ENCODE measurements at regions not wholly inside any gene's neighbourhood (a gene's known extent, or its start where the extent isn't known, plus 50 kb on each side); places are given as distances from the start of the nearest gene placed in this dataset.

DNA sequence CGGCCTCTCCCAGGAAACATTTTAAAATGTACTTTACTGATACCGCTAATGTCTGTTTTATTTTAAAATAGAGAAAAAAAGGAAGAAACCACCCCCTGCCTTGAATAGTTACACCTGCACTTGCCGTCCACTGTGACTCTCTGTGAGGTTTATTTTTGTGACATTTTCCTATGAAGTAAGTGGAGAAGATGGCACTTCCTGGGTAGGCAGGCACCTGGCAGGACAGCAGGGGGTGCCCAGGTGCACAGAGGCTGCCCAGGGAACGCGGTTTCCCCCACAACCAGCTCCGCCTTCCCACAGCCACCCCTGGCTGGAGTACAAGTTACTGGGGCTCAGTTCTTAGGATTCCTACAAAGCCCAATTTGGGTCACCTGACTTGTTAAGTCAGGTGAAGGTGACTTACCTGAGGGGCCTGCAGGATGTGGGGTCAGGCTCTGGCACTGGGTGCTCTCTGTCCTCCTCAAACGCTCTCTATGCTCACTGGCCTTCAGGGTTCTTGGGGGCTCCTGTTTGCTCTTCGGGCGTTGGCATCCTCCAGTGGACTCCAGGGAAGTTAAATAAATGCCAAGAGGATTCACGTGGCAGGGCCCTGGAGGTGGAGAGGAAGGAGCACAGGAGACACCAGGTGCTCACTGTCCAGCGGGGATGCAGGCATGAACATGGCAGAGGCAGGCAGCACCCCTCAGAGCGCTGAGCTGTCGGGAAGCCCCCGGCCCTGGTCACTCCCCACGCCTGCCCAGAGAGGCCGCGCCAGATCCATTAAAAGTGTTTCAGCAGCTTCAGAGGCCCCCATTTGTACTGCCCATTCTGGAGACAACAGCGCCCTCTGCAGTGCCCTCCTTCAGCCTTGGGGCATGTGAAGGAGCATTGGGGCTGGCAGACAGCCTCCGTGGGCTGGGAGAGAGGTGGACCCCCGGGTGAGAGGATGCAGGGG is 1021.2 kb downstream of the TBC1D22A start:
- no peak for DNase-seq

DNA sequence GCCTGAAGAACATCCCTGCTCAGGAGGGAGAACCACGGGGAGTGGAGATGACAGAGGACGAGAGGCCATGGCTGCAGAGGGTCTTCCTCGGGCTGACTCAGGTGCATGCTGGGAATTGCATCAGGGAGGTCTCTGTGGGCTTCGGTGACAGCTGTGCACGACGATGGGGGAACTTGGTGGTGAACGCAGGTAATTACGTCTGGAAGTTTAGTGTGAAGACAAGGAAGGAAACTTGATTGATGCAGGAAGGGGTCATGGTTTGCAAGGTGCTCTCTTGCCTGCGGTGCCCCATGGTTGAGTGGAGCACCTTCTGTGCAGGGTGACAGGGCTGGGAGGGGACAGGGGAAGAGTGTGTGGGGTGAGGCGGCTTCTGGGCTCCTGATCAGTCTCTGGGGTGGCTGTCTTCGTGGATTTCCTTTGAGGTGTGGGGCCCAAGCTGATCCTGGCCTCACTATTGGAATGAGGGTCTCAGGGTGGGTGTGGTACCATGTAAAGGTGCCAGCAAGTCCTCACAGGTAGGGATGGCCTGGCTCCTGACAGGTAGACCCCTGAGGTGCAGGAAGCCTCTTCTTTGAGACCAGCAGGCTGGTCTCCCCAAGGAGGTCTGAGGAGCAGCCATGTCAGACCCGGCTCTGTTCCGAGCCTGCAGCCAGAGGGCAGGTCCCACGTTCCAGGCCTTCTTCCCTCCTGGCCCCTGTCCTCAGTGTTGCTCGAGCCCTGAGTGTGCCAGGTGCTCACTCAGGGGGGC is 1020.1 kb downstream of the TBC1D22A start:
- no peak for DNase-seq

DNA sequence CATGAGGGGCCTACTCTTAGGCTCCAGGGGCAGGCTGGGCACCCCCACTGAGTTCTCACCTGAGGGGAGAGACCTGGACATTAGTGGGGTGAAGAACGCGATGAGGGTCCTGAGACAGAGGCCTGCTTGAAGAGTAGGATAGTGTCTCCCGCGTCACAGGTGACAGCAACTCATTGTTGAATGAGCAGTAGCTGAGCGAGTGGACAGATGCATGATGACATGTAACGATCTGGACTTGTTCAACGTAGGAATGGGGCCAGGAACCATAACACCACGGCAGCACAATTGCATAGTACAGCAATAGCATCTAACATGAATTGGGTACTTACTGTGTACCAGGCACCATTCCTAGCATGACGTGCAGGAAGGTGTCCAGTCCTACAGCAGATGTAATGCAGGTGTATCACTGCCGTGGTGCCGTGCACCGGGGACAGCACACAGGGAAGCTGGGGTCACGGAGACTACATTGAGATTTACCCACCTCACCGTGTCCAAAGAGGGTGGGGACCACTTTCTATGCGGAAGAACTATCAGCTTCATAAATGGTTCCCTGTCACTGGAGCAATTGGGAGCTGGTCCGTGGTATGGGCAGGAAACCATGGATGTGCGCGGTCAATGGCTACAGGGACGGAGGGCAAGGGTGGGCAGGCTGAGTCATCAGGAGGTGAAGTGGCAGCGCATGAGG is 1019.1 kb downstream of the TBC1D22A start:
- DNase-seq = no peak

DNA sequence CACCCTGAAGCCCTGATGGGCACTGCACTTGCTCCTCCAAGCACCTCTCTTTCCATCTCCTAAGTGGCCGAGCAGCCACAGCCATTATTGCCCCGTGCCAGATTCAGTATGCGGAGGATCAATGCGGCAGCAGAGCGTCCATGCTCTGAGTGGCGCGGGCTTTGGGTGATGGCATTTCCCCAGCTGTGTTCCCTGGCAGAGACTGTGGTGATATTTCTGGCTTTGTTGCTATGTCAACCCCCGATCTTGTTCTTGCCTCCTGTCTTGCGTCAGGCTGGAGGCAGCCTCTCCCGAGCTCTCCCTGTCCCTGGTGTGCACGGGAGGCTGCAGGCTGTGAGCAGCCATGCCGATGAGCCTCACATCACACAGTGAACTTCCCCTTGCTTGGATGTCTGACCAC is 1018.6 kb downstream of the TBC1D22A start:
- DNase-seq = no peak

DNA sequence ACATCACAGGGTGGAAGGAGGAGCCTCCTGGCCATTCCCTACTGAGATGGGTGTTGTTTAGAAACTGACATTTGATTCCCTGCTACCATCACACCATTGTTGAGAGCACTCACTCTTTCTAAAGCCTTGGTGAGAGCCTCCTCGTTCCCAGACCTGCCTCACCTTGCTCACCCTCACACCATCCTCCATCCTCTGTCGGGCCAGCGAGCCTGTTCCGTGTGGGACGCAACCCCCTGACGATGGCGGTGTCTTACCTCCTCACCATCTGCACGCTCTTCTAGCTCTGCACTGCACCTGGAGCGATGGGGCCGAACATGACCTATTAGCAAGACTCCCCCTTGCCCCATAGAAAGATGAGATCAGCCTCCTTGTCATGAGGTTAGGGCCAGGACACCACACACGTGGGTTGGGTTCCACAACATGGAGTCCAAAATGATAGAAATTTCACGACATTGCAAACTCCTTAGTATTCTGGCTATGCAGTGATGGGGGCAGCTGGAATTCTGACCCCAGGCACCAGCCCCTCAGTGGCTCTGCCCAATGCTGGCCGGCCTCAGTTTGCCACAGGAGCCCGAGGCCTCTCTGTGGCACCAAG is 1017.9 kb downstream of the TBC1D22A start:
- DNase-seq = no peak

DNA sequence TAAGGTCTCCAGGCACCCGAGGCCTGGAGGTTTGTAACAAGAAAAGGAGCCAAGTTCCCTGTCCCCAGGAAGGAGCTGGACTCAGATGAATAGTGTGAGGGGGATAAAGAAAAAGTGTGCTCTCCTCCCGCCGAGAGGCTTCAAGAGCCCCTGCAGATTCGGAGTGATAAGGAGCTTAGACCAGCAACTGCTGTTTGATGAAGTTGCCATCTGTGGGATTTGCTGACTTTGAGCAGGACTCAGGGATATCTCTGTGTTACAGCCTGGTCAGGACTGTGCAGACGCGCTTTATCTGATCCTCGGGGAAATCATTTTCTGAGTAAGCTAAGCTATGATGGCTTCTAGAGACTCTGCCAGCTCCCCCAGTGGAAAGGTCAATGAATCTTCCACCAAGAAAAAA is 1017.0 kb downstream of the TBC1D22A start:
- no peak for DNase-seq

DNA sequence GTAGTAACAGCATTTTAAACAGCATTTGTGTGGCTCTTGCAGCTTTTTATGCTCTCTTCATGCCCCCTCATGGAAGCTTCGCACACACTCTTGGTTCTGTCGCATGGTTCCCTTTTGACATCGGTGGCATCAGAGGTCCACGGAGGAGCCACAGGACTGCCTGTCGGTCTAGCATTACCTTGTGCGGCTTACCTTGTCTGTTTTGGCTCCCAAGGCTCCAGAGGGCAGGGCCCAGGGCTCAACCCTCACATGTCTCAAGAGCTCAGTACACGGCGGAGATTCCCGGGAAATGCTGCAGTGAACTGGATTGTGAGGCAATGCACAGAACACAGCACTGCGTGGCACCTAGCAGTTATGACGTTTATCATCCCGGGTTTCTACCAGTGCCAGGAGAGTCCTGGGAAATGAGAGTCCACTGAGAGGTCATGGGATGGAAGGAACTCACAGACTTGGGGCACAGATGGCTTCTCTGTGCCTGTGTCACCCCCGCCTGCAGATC is 1015.8 kb downstream of the TBC1D22A start:
- no peak for DNase-seq

DNA sequence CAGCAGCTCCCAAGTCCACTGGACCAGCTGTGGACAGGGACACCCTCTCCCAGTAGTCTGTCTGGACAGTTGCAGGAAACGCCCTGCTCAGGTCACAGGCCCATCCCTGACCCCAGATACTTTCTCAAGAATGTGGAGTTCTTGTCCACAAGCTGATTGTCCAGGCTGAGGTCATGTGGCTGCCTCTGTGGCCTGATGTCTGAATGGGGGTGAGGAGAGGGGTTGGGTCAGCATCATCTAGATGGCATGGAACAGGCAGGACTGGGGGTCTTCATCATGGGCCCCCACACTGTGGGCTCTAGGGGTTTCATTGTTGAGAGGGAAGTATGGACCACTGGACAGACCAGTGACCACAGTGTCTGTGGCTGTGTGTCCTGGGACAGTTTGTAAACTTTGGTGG is 1015.0 kb downstream of the TBC1D22A start:
- DNase-seq = no peak

DNA sequence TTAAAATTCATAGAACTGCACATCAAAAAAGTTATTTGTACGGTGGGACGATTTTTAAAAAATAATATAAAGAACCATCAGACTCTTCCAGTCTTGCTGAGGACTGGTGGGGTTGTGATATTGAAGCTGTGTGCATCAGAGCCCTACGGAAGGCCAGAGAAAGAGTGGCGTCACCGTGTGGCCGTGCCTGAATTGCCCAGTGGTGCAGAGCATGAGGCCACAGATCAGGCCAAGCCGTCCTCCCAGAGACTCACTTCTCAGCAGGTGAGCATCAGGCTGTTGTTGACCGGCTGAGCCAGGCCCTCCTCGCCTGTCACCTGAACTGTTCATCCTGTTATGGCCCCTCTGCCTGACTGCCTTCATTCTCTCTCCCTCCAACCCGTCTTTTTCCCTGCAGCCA is 1013.9 kb downstream of the TBC1D22A start:
- DNase-seq = no peak

DNA sequence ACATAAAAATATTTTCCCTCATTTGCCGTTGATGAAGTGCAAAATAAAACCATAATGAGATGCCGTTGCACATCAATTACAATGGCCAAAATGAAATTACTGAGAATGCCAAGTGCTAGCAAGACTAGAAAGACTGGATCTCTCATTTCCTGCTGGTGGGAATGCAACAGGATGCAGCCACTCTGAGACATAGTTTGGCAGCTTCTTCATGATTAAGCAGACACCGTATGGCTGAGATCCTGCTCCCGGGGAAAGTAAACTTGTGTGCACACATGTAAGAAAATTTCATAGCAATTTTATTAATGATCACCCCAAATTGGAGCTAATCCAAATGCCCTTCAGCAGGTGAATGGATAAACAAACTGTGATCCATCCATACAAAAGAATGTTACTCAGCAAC is 1013.2 kb downstream of the TBC1D22A start:
- no peak for DNase-seq

DNA sequence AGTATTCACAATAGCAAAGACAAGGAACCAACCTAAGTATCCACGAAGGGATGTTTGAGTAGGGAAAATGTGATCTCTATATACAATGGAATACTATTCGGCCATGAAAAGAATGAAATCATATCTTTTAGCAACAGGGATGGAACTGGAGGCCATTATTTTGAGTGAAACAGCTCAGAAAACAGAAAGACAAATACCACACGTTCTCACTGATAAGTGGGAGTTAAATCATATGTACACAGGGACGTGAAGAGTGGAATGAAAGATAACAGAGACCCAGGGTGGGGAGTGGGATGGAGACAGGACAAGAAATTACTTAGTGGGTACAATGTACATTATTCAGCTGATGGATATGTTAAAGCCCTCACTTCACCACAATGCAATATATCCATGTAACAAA is 1012.7 kb downstream of the TBC1D22A start:
- no peak for DNase-seq

DNA sequence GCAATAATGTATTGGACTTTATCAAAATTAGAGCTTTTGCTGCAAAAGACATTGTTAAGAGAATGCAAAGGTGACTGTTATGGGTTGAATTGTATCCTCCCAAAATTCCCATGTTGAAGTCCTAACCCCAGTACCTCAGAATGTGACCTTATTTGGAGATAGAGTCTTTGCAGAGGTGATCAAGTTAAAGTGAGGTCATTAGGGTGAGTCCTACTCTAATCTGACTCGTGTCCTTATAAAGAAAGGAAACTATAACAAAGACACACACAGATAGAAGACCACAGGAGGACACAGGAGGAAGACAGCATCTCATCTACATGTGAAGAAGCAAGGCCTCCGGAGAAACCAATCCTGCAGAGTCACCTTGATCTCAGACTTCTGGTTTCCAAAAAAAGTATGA is 1011.2 kb downstream of the TBC1D22A start:
- DNase-seq = no peak

DNA sequence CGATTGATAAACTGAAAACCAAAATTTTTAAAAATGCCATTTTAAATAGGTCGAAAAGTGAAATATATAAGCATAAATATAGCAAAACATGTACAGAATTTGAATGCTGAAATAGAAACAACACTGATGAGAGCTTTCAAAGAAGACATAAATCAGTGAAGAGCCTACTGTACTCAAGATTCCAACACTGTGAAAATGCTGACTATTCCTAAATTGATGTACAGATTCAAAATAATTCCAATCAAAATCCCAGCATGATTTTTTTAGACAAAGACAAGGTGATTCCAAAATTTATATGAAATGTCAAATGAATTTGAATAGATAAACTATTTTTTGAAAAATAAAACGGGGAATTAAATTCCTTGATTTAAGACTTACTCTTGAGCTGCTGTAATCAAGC is 1010.4 kb downstream of the TBC1D22A start:
- no peak for DNase-seq

DNA sequence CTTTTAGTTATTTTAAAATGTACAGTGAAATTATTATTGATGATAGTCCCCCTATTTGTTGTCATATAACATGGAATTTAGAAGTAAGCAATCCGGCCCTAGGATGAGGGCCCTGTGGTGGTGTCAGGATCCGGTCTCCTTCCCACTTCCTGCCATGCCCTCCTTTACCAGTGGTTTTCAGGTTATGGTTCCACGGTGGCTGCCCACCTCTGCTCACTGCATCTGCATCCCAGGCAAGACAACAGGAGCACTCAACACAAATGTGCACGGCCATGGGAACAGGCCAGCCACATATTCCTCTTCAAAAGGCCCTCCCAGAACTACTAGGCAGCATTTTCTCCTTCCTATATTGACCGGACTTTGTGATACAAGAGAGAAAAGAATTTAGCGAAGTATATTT is 1007.2 kb downstream of the TBC1D22A start:
- DNase-seq = no peak

DNA sequence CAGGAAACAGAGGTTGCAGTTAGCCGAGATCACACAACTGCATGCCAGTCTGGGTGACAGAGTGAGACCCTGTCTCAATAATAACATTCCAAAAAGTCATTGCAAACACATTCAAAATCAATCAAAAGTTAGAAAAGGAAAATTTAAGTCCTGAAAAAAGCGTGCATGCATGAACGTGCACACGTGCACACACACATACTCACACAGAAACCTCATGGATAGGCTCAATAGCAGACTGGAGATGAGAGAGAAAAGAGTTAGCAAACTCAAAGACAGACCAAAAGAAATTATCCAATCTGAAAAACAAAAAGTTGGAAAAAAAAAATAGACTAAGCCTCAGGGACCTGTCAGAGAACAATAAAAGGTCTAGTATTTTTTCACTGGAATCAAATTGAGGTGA is 1005.6 kb downstream of the TBC1D22A start:
- DNase-seq = no peak

DNA sequence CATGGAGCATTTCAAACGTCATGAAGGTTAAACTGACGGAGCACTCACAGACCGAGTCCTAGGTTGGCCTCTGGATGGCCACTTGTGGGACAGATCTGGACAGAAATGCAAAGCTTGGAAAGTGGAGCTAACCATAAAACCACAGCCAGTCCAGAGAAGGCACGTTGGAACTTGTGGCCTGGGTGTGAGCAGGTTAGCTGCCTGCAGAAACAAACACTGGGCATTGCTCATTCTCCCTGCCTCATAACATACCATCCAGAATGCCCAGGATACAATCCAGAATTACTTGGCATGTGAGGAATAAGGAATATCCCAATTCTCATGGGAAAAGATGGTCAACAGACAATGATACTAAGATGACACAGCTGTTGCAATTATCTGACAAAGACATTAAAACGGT is 1005.0 kb downstream of the TBC1D22A start:
- DNase-seq = no peak

DNA sequence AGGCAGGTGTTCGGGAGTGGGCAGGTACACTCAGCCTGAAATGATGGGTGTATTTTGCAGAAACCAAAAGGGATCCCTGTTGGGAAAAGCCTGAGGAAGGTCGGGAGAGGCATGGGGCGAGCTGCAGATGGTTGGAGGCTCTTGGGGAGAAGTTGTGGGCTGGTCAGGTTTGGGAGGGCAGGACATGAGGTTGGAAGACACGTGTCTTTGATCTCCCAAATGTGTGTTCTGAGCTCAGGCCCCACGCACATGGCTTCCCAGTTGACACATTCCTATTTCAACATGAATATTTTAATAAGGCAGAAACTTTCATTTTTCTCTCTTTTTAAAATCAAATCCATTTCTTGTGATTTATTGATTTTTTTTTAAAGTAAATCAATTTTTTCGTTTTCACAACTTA is 1003.3 kb downstream of the TBC1D22A start:
- no peak for DNase-seq

DNA sequence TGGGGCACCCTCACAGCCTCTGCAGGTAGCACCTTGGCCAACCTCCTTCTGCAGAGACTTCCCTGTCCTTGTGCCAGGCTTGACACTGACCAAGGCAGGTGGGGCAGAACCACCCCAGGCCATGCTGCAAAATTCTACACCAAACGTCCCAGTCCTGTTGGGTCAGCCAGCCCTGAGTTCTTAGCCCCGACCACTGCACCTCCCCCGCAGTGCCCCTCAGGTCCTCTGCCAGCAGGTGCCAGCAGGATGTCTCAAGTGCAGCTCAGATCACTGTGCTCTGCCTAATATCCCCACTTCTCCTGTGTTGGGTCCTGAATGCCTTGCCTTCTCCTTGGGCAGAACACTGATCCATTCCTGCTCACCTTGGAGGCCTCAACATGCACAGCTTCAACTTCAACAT is 999.7 kb downstream of the TBC1D22A start:
- no peak for DNase-seq

DNA sequence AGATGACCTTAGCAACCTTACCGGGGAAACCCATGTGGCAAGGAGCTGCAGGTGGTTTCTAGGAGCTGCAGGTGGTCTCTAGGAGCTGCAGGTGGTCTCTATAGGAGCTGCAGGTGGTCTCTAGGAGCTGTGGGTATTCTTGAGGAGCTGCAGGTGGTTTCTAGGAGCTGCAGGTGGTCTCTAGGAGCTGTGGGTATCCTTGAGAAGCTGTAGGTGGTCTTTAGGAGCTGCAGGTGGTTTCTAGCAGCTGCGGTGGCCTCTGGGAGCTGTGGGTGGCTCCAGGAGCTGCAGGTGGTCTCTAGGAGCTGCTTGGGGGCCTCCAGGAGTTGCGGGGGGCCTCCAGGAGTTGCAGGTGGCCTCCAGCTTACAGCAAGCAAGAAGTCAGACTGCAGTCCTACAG is 997.5 kb downstream of the TBC1D22A start:
- no peak for DNase-seq

DNA sequence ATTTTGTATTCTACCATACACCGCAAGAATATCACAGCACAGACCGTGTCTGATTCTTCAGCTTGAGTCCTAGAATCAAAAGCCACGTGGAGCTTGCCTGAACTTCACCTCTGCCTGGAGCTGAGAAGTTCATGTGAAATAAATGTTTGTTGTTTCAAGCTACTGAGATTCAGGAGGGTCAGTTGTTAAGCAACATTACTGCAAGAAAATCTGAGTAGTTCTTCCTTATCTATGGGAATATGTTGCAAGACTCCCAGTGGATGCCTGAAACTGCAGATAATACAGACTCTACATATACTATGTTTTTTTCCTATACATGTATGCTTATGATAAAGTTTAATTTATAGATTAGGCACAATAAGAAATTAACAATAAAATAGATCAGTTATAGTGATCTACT is 995.3 kb downstream of the TBC1D22A start:
- no peak for DNase-seq

DNA sequence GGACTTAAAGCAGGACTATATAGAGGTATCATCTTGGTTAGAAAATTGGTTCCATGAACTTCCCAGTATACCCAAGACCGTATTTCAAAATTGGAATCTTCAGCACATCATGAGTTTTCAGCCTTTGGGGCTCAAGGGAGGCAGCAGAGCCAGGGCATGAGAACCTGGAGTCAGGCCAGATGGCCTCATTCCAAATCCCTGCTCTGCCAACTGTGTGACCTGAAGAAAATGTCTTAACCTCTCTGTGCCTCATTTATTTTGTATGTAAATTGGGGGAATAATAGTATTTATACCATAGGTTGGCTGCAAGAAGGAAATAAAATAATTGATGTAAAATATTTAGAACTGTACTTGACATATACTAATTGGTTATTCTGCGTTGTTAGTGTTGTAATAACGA is 987.6 kb downstream of the TBC1D22A start:
- DNase-seq = no peak

DNA sequence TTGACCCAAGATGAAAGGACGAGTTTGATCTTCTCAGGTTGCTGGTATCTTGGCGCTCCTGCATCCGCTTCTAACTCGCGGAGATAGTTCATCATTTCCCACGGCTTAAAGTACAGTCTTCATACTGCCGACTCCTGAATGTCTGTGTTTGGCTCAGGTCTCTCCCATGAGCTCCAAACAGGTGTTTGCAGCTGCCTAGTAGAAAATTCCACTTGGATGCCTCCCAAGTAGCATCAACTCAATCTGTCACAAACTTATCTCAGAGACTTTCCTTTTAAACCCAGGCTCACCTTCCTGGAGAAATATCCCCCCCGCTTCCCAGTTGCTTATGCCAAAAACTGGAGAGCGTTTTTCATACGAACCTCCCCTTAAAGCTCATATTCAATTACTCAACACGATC is 986.5 kb downstream of the TBC1D22A start:
- DNase-seq = no peak

DNA sequence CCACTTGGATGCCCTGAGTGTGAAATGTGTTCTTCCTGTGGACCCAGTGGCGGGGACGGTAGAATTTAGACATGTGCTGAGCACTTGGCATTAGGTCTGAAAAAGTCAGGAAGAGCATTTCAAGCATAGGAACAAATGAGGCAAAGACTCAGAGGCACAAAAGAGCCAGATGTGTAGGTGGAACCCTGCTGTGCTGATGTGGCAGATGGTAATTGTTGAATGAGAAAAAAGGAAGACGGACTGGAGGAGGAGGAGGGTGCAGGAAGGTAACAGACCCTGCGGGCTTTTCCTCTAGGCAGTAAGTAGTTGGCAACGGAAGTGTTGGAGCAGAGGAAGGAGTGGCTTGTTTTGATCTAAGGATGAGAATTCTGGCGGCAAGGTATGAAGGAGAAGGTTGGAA is 985.8 kb downstream of the TBC1D22A start:
- DNase-seq = no peak

All from 8988T (cell line).